ENCODE measurements at regions not wholly inside any gene's neighbourhood (a gene's known extent, or its start where the extent isn't known, plus 50 kb on each side); places are given as distances from the start of the nearest gene placed in this dataset.
"Not testable (repeated sequence)": the region's sequence is repeated elsewhere in the genome, so short reads cannot be mapped to it uniquely, and the experiment has no call there.

DNA sequence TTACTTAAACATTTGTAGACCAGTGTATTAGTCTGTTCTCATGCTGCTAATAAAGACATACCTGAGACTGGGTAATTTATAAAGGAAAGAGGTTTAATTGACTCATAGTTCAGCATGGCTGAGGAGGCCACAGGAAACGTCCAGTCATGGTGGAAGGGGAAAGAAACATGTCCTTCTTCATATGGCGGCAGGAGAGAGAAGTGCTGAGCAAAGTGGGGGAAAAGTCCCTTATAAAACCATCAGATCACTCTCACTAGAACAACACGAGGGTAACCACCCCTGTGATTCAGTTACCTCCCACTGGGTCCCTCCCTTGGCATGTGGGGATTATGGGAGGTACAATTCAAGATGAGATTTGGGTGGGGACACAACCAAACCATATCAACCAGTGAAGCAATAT is 247.1 kb downstream of the UTRN start:
- not testable (repeated sequence) for H3K4me1 ChIP-seq (ENCODE audit: control insufficient read depth in 2 of 2, insufficient read depth in 2 of 2, low read length in 2 of 2); H3K9me3 ChIP-seq (ENCODE audit: control insufficient read depth in 2 of 2, insufficient read depth in 1 of 2, low read length in 1 of 2); DNase-seq (ENCODE audit: low read depth in 6 of 9, low spot score in 9 of 9); H3K27me3 ChIP-seq (ENCODE audit: control insufficient read depth in 2 of 2, insufficient read depth in 1 of 2, low read length in 1 of 2); H3K27ac ChIP-seq (ENCODE audit: low read depth in 1 of 2, low read length in 1 of 2); H3K4me3 ChIP-seq (ENCODE audit: low read length in 2 of 2)
- 99% methylated on average over 3 of the region's 3 CpGs for WGBS
- peaks cover 20 to 26% of the 10 kb centered on the region in 2 donors for H3K36me3 ChIP-seq (ENCODE audit: control insufficient read depth in 2 of 2, insufficient read depth in 2 of 2, low read length in 1 of 2)

DNA sequence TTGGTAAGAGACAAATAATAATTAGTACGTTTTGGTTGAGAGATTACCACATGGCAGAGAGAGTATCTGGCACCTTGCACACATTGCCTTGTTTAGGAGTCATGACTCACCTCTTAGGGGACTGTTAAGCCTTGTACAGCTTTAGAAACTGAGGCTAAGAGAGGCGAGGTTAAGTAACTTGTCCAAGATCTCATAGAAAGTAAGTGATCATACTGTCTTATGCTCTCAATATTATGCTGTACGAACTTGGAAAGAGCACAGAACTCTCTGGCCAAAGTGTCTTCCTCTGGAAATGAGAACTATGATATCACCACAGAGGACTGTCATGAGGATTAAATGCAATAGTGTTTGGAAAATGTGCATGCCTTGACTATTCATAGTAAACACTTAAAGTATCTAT is 249.0 kb downstream of the UTRN start:
- Histone ChIP-seq H3K4me3 (ENCODE audit: low read length in 2 of 2) (no peak overlapping the region), H3K9me3 (ENCODE audit: control insufficient read depth in 2 of 2, insufficient read depth in 1 of 2, low read length in 1 of 2) (no peaks in the 10 kb centered on the region), H3K27ac (ENCODE audit: low read depth in 1 of 2, low read length in 1 of 2) (no peak overlapping the region), H3K36me3 (ENCODE audit: control insufficient read depth in 2 of 2, insufficient read depth in 2 of 2, low read length in 1 of 2) (peaks cover 11 to 22% of the 10 kb centered on the region in 2 donors), H3K4me1 (ENCODE audit: control insufficient read depth in 2 of 2, insufficient read depth in 2 of 2, low read length in 2 of 2) (no peaks in the 10 kb centered on the region), H3K27me3 (ENCODE audit: control insufficient read depth in 2 of 2, insufficient read depth in 1 of 2, low read length in 1 of 2) (no peaks in the 10 kb centered on the region)
- WGBS = over 99% methylated on average over 3 of the region's 3 CpGs
- DNase-seq (ENCODE audit: low read depth in 6 of 9, low spot score in 9 of 9) = no peak

DNA sequence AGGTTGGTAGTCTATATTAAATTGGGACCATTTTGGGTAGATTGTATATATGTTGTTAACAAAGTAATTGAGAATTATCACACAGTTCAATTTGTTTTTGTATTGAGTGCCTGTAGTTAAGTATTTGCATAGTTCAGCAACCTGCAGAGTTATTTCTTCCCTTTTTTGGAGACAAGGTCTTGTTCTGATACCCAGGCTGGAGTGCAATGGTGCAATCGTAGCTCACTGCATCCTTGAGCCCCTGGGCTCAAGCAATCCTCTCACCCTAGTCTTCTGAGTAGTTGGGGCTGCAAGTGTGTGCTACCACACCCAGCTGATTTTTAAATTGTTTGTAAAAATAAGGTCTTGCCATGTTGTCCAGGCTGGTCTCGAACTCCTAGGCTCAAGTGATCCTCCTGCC is 250.5 kb downstream of the UTRN start:
- H3K27me3 ChIP-seq (ENCODE audit: control insufficient read depth in 2 of 2, insufficient read depth in 1 of 2, low read length in 1 of 2) = no peaks in the 10 kb centered on the region
- WGBS = 97% methylated on average over 2 of the region's 2 CpGs
- H3K9me3 ChIP-seq (ENCODE audit: control insufficient read depth in 2 of 2, insufficient read depth in 1 of 2, low read length in 1 of 2) = no peaks in the 10 kb centered on the region
- H3K36me3 ChIP-seq (ENCODE audit: control insufficient read depth in 2 of 2, insufficient read depth in 2 of 2, low read length in 1 of 2) = peaks cover 7 to 29% of the 10 kb centered on the region in 2 donors
- H3K27ac ChIP-seq (ENCODE audit: low read depth in 1 of 2, low read length in 1 of 2) = no peak overlapping the region
- DNase-seq (ENCODE audit: low read depth in 6 of 9, low spot score in 9 of 9) = no peak
- no peak overlapping the region for H3K4me3 ChIP-seq (ENCODE audit: low read length in 2 of 2)
- no peaks in the 10 kb centered on the region for H3K4me1 ChIP-seq (ENCODE audit: control insufficient read depth in 2 of 2, insufficient read depth in 2 of 2, low read length in 2 of 2)

DNA sequence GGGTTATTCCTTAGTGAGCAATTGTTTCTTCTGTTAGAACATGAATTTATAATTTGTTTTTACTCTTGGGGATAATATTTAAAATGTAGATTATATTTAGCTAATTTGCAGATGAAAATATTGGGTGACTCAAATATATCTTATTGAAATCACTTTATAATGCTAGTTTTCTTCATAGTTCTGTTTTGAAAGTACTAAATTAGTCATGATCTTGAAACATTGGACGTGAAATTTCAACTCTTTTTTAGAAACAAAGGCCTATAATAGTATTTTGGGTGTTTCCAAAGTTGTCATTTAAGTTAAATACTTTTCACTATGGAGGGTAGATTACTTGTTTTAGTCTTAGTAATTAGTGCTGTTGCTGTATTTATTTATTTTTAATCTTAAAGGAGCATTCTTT is 250.9 kb downstream of the UTRN start:
- WGBS = 98% methylated on average over 1 of the region's 1 CpG
- DNase-seq (ENCODE audit: low read depth in 6 of 9, low spot score in 9 of 9) = no peak
- no peak overlapping the region for H3K27ac ChIP-seq (ENCODE audit: low read depth in 1 of 2, low read length in 1 of 2)
- no peak overlapping the region for H3K4me3 ChIP-seq (ENCODE audit: low read length in 2 of 2)
- no peaks in the 10 kb centered on the region for H3K4me1 ChIP-seq (ENCODE audit: control insufficient read depth in 2 of 2, insufficient read depth in 2 of 2, low read length in 2 of 2)
- H3K36me3 ChIP-seq (ENCODE audit: control insufficient read depth in 2 of 2, insufficient read depth in 2 of 2, low read length in 1 of 2) = peaks cover 5 to 29% of the 10 kb centered on the region in 2 donors
- H3K9me3 ChIP-seq (ENCODE audit: control insufficient read depth in 2 of 2, insufficient read depth in 1 of 2, low read length in 1 of 2) = no peaks in the 10 kb centered on the region
- no peaks in the 10 kb centered on the region for H3K27me3 ChIP-seq (ENCODE audit: control insufficient read depth in 2 of 2, insufficient read depth in 1 of 2, low read length in 1 of 2)

DNA sequence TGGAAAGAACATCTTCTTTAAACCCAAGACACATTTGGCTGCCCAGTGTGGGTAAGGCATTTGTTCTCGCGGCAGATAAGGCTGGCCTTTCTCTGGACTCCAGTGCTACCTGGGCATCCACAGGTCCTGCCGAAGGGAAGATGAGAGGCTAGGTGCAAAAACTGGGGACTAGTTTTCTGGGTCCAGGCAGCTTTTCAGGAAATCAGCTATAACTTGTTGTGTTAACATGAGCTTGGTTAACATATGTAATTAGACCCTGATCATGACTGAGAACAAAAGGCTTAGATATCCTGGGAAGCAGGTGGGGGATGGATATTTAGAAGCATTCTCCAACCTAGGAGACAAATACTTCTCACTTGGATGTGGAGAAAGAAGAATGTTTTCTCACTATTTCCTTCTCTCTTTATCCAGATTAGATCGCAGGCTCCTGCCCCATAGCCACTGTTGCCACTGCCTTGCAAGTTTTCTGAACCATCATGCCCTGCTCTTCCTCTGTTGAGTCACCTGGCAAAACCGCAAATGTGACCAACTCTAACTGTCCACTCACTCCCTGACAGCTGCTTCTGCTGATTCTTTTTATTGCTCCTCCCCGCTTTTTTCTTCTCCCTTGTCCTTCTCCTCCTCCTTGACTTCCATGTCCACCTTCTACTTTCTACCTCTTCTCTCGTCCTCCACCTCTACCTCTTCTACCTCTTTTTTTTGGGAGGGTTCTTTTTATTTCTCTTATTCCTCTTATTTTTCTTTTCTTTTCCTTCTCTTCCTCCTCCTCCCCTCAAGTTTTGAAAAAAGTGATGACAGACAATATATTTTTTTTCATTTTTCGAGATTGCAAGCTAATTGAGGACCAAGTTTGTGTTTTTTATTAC is 258.1 kb downstream of the UTRN start:
- Histone ChIP-seq H3K27ac (ENCODE audit: low read depth in 1 of 2, low read length in 1 of 2) (no peak overlapping the region), H3K9me3 (ENCODE audit: control insufficient read depth in 2 of 2, insufficient read depth in 1 of 2, low read length in 1 of 2) (no peaks in the 10 kb centered on the region), H3K4me1 (ENCODE audit: control insufficient read depth in 2 of 2, insufficient read depth in 2 of 2, low read length in 2 of 2) (no peaks in the 10 kb centered on the region), H3K4me3 (ENCODE audit: low read length in 2 of 2) (no peak overlapping the region), H3K36me3 (ENCODE audit: control insufficient read depth in 2 of 2, insufficient read depth in 2 of 2, low read length in 1 of 2) (peaks cover 4 to 31% of the 10 kb centered on the region in 2 donors), H3K27me3 (ENCODE audit: control insufficient read depth in 2 of 2, insufficient read depth in 1 of 2, low read length in 1 of 2) (no peaks in the 10 kb centered on the region)
- 97% methylated on average over 8 of the region's 8 CpGs for WGBS
- DNase-seq (ENCODE audit: low read depth in 6 of 9, low spot score in 9 of 9) = no peak

DNA sequence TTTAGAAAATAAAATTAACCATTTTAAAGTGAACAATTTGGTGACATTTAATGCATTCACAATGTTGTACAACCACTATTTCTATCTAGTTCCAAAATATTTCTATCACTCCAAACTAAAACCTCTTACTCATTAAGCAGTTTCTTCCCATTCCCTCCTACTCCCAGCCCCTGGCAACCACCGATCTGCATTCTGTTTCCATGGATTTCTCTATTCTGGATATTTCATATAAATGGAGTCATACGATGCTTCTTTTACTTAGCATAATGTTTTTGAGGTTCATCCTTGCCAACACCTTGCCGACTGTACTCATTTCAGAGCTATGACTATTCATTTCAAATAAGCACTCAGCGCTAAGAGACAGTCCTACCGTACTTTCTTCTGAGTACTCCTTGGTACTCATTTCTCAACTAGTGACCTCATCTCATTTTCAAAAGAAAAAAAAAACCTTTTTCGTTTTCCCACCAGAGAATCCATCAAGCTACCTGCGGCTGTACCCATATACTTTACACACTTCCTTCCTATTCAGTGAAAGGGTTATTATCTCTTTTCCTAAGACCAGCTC is 259.2 kb downstream of the UTRN start:
- peaks cover 4 to 39% of the 10 kb centered on the region in 2 donors for H3K36me3 ChIP-seq (ENCODE audit: control insufficient read depth in 2 of 2, insufficient read depth in 2 of 2, low read length in 1 of 2)
- 96% methylated on average over 7 of the region's 7 CpGs for WGBS

DNA sequence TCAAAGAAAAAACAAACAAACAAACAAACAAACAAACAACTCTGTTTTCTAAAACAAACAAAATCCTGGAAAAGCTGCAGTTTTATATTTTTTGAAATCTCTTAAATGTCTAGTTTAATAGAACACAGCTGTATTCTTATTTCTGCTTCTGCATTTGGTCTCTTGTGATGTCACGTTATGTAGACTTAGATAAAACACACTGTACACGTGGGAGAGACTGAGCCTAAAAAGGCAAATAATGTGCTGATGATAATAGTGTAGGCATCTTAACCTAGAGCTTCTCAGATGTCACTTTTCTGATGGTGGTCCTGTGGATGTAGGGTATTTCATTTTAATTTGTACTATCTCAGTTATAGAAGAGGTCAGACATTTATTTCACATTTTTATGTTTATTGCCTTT is 261.7 kb downstream of the UTRN start:
- 92% methylated on average over 2 of the region's 2 CpGs for WGBS
- no peak overlapping the region for H3K4me3 ChIP-seq (ENCODE audit: low read length in 2 of 2)
- no peak overlapping the region for H3K27ac ChIP-seq (ENCODE audit: low read depth in 1 of 2, low read length in 1 of 2)
- H3K9me3 ChIP-seq (ENCODE audit: control insufficient read depth in 2 of 2, insufficient read depth in 1 of 2, low read length in 1 of 2) = no peaks in the 10 kb centered on the region
- H3K36me3 ChIP-seq (ENCODE audit: control insufficient read depth in 2 of 2, insufficient read depth in 2 of 2, low read length in 1 of 2) = peaks cover 3 to 37% of the 10 kb centered on the region in 2 donors
- no peak for DNase-seq (ENCODE audit: low read depth in 6 of 9, low spot score in 9 of 9)
- H3K27me3 ChIP-seq (ENCODE audit: control insufficient read depth in 2 of 2, insufficient read depth in 1 of 2, low read length in 1 of 2) = no peaks in the 10 kb centered on the region
- H3K4me1 ChIP-seq (ENCODE audit: control insufficient read depth in 2 of 2, insufficient read depth in 2 of 2, low read length in 2 of 2) = no peaks in the 10 kb centered on the region

More for the DNA sequence above, 259.2 kb downstream of the UTRN start:
- no peaks in the 10 kb centered on the region for H3K9me3 ChIP-seq (ENCODE audit: control insufficient read depth in 2 of 2, insufficient read depth in 1 of 2, low read length in 1 of 2)
- no peak for DNase-seq (ENCODE audit: low read depth in 6 of 9, low spot score in 9 of 9)
- no peak overlapping the region for H3K27ac ChIP-seq (ENCODE audit: low read depth in 1 of 2, low read length in 1 of 2)
- H3K27me3 ChIP-seq (ENCODE audit: control insufficient read depth in 2 of 2, insufficient read depth in 1 of 2, low read length in 1 of 2) = no peaks in the 10 kb centered on the region
- H3K4me1 ChIP-seq (ENCODE audit: control insufficient read depth in 2 of 2, insufficient read depth in 2 of 2, low read length in 2 of 2) = no peaks in the 10 kb centered on the region
- no peak overlapping the region for H3K4me3 ChIP-seq (ENCODE audit: low read length in 2 of 2)

DNA sequence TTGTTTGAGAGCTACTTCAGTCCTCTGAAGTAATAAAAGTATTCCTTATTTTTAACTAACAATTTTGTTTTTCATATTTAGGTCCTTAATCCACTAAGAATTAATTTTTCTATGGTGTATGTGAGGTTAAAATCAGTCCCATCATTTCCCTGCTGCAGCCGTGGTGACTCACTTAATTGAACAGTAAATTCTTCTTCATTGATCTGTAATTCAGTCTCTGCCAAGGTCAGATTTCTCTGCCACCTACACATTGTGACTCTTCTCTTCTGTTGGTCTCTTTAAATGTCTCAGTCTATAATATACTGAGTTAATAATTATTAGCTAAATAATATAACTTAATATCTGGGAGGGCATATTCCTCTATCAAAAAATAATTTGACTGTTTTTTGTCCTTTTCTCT is 262.3 kb downstream of the UTRN start:
- no peak overlapping the region for H3K4me3 ChIP-seq (ENCODE audit: low read length in 2 of 2)
- H3K4me1 ChIP-seq (ENCODE audit: control insufficient read depth in 2 of 2, insufficient read depth in 2 of 2, low read length in 2 of 2) = no peaks in the 10 kb centered on the region
- peaks cover 3 to 39% of the 10 kb centered on the region in 2 donors for H3K36me3 ChIP-seq (ENCODE audit: control insufficient read depth in 2 of 2, insufficient read depth in 2 of 2, low read length in 1 of 2)
- H3K9me3 ChIP-seq (ENCODE audit: control insufficient read depth in 2 of 2, insufficient read depth in 1 of 2, low read length in 1 of 2) = no peaks in the 10 kb centered on the region
- 96% methylated on average over 1 of the region's 1 CpG for WGBS
- no peaks in the 10 kb centered on the region for H3K27me3 ChIP-seq (ENCODE audit: control insufficient read depth in 2 of 2, insufficient read depth in 1 of 2, low read length in 1 of 2)
- no peak for DNase-seq (ENCODE audit: low read depth in 6 of 9, low spot score in 9 of 9)
- H3K27ac ChIP-seq (ENCODE audit: low read depth in 1 of 2, low read length in 1 of 2) = no peak overlapping the region

DNA sequence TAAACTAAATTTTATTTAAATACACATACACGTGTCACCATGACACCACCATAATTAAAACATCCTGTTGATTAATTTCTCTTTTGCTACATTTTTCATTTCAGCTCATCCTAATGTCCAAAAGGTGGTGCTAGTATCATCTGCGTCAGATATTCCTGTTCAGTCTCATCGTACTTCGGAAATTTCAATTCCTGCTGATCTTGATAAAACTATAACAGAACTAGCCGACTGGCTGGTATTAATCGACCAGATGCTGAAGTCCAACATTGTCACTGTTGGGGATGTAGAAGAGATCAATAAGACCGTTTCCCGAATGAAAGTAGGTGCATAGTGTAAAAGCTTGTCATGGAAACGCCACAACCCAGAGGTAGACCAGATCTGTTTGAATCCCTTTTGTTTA is 263.4 kb downstream of the UTRN start:
- Histone ChIP-seq H3K9me3 (ENCODE audit: control insufficient read depth in 2 of 2, insufficient read depth in 1 of 2, low read length in 1 of 2) (no peaks in the 10 kb centered on the region), H3K36me3 (ENCODE audit: control insufficient read depth in 2 of 2, insufficient read depth in 2 of 2, low read length in 1 of 2) (peaks cover 3 to 36% of the 10 kb centered on the region in 2 donors)
- 98% methylated on average over 9 of the region's 9 CpGs for WGBS

More for the DNA sequence above, 263.4 kb downstream of the UTRN start:
- H3K27ac ChIP-seq (ENCODE audit: low read depth in 1 of 2, low read length in 1 of 2) = no peak overlapping the region
- no peak for DNase-seq (ENCODE audit: low read depth in 6 of 9, low spot score in 9 of 9)
- H3K27me3 ChIP-seq (ENCODE audit: control insufficient read depth in 2 of 2, insufficient read depth in 1 of 2, low read length in 1 of 2) = no peaks in the 10 kb centered on the region
- no peaks in the 10 kb centered on the region for H3K4me1 ChIP-seq (ENCODE audit: control insufficient read depth in 2 of 2, insufficient read depth in 2 of 2, low read length in 2 of 2)
- no peak overlapping the region for H3K4me3 ChIP-seq (ENCODE audit: low read length in 2 of 2)
